HepG2 (cell line): ENCODE measurements at regions not wholly inside any gene's neighbourhood (a gene's known extent, or its start where the extent isn't known, plus 50 kb on each side); places are given as distances from the start of the nearest gene placed in this dataset.

Source experiments
- ATAC-seq: fragments of 200-7000 bp; cut with Tn5 transposase; 3 replicates; pipeline ENCODE4 v1.9.1; 2020; ENCODE audit warnings: mild to moderate bottlenecking, moderate library complexity
- BruUV-seq: library from RNA; stranded (reverse); fragments of 400-500 nt; replicated peaks from 2 replicates; lab custom pipeline; 2021; lab: Mats Ljungman, UMichigan
- CTCF ChIA-PET: fragments of 300-600 bp; formaldehyde crosslinking; extraction: SDS; loops from one replicate; lab custom pipeline; 2021; ENCODE audit warnings: low total read pairs, inconsistent platforms, low intra/inter-chr PET ratio; lab: Yijun Ruan, JAX
- POLR2A ChIA-PET: fragments of 350-600 bp; sonication (Branson Sonifier 250); formaldehyde crosslinking; loops from one replicate; lab custom pipeline; 2020; ENCODE audit warnings: antibody characterized with exemption, inconsistent platforms; lab: Yijun Ruan, JAX
- DNase-seq: peaks from one replicate; pipeline ENCODE4 v3.0.0-alpha.2; 2015; ENCODE audit warnings: low spot score
- FAIRE-seq: peaks from 3 replicates; lab custom pipeline; 2011; peaks lifted over from hg19 to GRCh38; lab: Jason Lieb, UNC
- H2AFZ ChIP-seq: one replicate; pipeline ENCODE4 v1.6.1; 2011; ENCODE audit warnings: low read length, inconsistent platforms
- H3K27ac ChIP-seq: fragments of 300-600 bp; 3 replicates; pipeline ENCODE4 v1.8.0; 2011; ENCODE audit warnings: mixed run types, mild to moderate bottlenecking, mixed read lengths, low read length, inconsistent platforms; ENCODE audit not compliant: insufficient read depth; ENCODE audit errors: extremely low read length
- H3K27me3 ChIP-seq, 2 experiments: fragments of 200-600 bp in 1 of 2; 2 replicates in 1 of 2; 3 replicates in 1 of 2; pipeline versions ENCODE4 v1.6.0 to v1.8.0; 2011; ENCODE audit warnings: low read length in 2 of 2, mild to moderate bottlenecking in 2 of 2, moderate library complexity in 2 of 2, inconsistent platforms in 1 of 2; ENCODE audit not compliant: insufficient read depth in 2 of 2, control insufficient read depth in 1 of 2
- H3K36me3 ChIP-seq, 2 experiments: fragments of 200-600 bp in 1 of 2; replicated peaks in 1 of 2; 2 replicates in 1 of 2; 3 replicates in 1 of 2; pipeline versions ENCODE4 v1.5.1 to v1.8.0; 2011; ENCODE audit warnings: low read length in 2 of 2, inconsistent platforms in 1 of 2; ENCODE audit not compliant: insufficient read depth in 2 of 2, control insufficient read depth in 1 of 2
- H3K4me1 ChIP-seq: 2 replicates; pipeline ENCODE4 v1.5.1; 2012; ENCODE audit warnings: low read length, inconsistent platforms; ENCODE audit not compliant: insufficient read depth
- H3K4me2 ChIP-seq: 2 replicates; pipeline ENCODE4 v1.6.0; 2011; ENCODE audit warnings: low read depth, low read length, inconsistent platforms
- H3K4me3 ChIP-seq, 3 experiments: fragments of 200-600 bp in 1 of 3; sonication (generic), shearing (Covaris generic) in 1 of 3; replicated peaks in 1 of 3; 2 replicates each; pipeline ENCODE4 v1.5.1; 2011 to 2016; ENCODE audit warnings: low read length in 3 of 3, inconsistent platforms in 2 of 3, low read depth in 2 of 3, mild to moderate bottlenecking in 2 of 3, control low read depth in 1 of 3, mixed read lengths in 1 of 3; ENCODE audit not compliant: insufficient read depth in 1 of 3
- H3K79me2 ChIP-seq: one replicate; pipeline ENCODE4 v1.6.1; 2011; ENCODE audit warnings: low read length, inconsistent platforms; ENCODE audit not compliant: insufficient read depth
- H3K9ac ChIP-seq: 2 replicates; pipeline ENCODE4 v1.6.0; 2011; ENCODE audit warnings: mild to moderate bottlenecking, low read depth, low read length, inconsistent platforms; ENCODE audit not compliant: insufficient read depth
- H3K9me3 ChIP-seq: 2 replicates; pipeline ENCODE4 v1.5.1; 2012; ENCODE audit warnings: mild to moderate bottlenecking, low read length
- H4K20me1 ChIP-seq: 2 replicates; pipeline ENCODE4 v1.6.0; 2011; ENCODE audit warnings: inconsistent platforms, mild to moderate bottlenecking, low read length, moderate library complexity; ENCODE audit not compliant: insufficient read depth
- KLF15 ChIP-seq: sonication (generic); formaldehyde crosslinking; IDR thresholded peaks from 2 replicates; pipeline ENCODE4 v1.8.1; 2023; ENCODE audit warnings: borderline replicate concordance, mild to moderate bottlenecking, inconsistent platforms, missing genetic modification reagents, mixed read lengths
- RXRA ChIP-seq: sonication (generic); formaldehyde crosslinking; IDR thresholded peaks from 2 replicates; pipeline ENCODE4 v1.5.1; 2020; ENCODE audit warnings: missing genetic modification reagents
- SETDB1 ChIP-seq: sonication (generic); formaldehyde crosslinking; IDR thresholded peaks from 2 replicates; pipeline ENCODE4 v1.5.1; 2020; ENCODE audit warnings: missing genetic modification reagents, mild to moderate bottlenecking, borderline replicate concordance
- ZBTB2 ChIP-seq: sonication (generic); formaldehyde crosslinking; IDR thresholded peaks from 2 replicates; pipeline ENCODE4 v1.8.0; 2022; ENCODE audit warnings: low read depth, missing genetic modification reagents
- ZBTB7A ChIP-seq: sonication (generic); formaldehyde crosslinking; IDR thresholded peaks from 2 replicates; pipeline ENCODE4 v1.8.0; 2022; ENCODE audit warnings: mild to moderate bottlenecking, missing genetic modification reagents
- ZBTB7B ChIP-seq: sonication (generic); formaldehyde crosslinking; IDR thresholded peaks from 2 replicates; pipeline ENCODE4 v1.4.0; 2020; ENCODE audit warnings: missing genetic modification reagents
- ZNF251 ChIP-seq: sonication (generic); formaldehyde crosslinking; IDR thresholded peaks from 2 replicates; pipeline ENCODE4 v1.9.0; 2021; ENCODE audit warnings: mild to moderate bottlenecking, missing genetic modification reagents
- ZNF282 ChIP-seq: fragments of 450-650 bp; IDR thresholded peaks from 2 replicates; pipeline ENCODE4 v1.6.1; 2018; ENCODE audit not compliant: partially characterized antibody
- WGBS: methylation state at CpG from one replicate; pipeline ENCODE4 v1.1.6; 2017; ENCODE audit warnings: low lambda C conversion rate; 5-methylcytosine and 5-hydroxymethylcytosine counted together
- in situ Hi-C: cut with HindIII; loops from 2 replicates; pipeline ENCODE4 v1.10.0; 2017; ENCODE audit warnings: low pct_unique_long_range_greater_than_20kb; ENCODE audit not compliant: extremely low pct_ligation_motif_present
- intact Hi-C: fragments of 100-400 bp; cut with micrococcal nuclease; formaldehyde crosslinking; loops from one replicate; pipeline ENCODE4 v1.10.0; 2022; ENCODE audit not compliant: unreplicated experiment

- no peaks in the 10 kb centered on the region for H3K4me1 ChIP-seq
- ChIA-PET CTCF (no interaction called here), POLR2A (no interaction called here)
- BruUV-seq: no TSS peak
- no peak for TF ChIP-seq SETDB1 (CRISPR knock-in tag)
- TF ChIP-seq ZBTB7A (CRISPR knock-in tag): no peak
- TF ChIP-seq KLF15 (CRISPR knock-in tag): no peak
- no peak for TF ChIP-seq ZNF282
- no peak for TF ChIP-seq ZBTB7B
- TF ChIP-seq ZBTB2 (CRISPR knock-in tag): no peak
- TF ChIP-seq RXRA (CRISPR knock-in tag): no peak
- no peak for TF ChIP-seq ZNF251
- H3K9me3 ChIP-seq: peaks cover 55% of the 10 kb centered on the region
- intact Hi-C loops: no loop called here
- H3K36me3 ChIP-seq: no peaks in the 10 kb centered on the region
- H3K4me3 ChIP-seq: no peak overlapping the region
- H3K79me2 ChIP-seq: no peaks in the 10 kb centered on the region
- WGBS: 18% methylated on average over 5 of the region's 8 CpGs
- H3K9ac ChIP-seq: no peak overlapping the region
- FAIRE-seq: no peak
- no peaks in the 10 kb centered on the region for H4K20me1 ChIP-seq
- H3K27me3 ChIP-seq: no peaks in the 10 kb centered on the region
- no peak overlapping the region for H2AFZ ChIP-seq
- no peak overlapping the region for H3K4me2 ChIP-seq
- no peak for DNase-seq
- H3K27ac ChIP-seq: no peak overlapping the region
- ATAC-seq: no peak
- in situ Hi-C loops: no loop called here
These were observed 1351.5 kb downstream of the UQCRFS1 start for GRCh38 chr19:27861411-27861975.
